Glutamatergic neuron (in vitro differentiated cells): ENCODE measurements at regions not wholly inside any gene's neighbourhood (a gene's known extent, or its start where the extent isn't known, plus 50 kb on each side); places are given as distances from the start of the nearest gene placed in this dataset.

Experiments
- DNase-seq: peaks from one replicate; pipeline ENCODE4 v3.0.0; 2022
- H3K27ac Mint-ChIP-seq: one replicate; pipeline ENCODE4 v1.8.0; 2020; ENCODE audit warnings: mild to moderate bottlenecking, mixed read lengths, inconsistent platforms; ENCODE audit not compliant: unreplicated experiment
- H3K27me3 Mint-ChIP-seq: one replicate; pipeline ENCODE4 v1.8.0; 2020; ENCODE audit warnings: mild to moderate bottlenecking, moderate library complexity, mixed read lengths, inconsistent platforms; ENCODE audit not compliant: unreplicated experiment
- H3K36me3 Mint-ChIP-seq: one replicate; pipeline ENCODE4 v1.8.0; 2020; ENCODE audit warnings: mild to moderate bottlenecking, mixed read lengths, inconsistent platforms; ENCODE audit not compliant: unreplicated experiment
- H3K4me1 Mint-ChIP-seq: one replicate; pipeline ENCODE4 v1.8.0; 2020; ENCODE audit warnings: mild to moderate bottlenecking, low read depth, mixed read lengths, inconsistent platforms; ENCODE audit not compliant: unreplicated experiment
- H3K4me3 Mint-ChIP-seq: one replicate; pipeline ENCODE4 v1.8.0; 2020; ENCODE audit warnings: mild to moderate bottlenecking, mixed read lengths, inconsistent platforms; ENCODE audit not compliant: unreplicated experiment
- H3K9me3 Mint-ChIP-seq: one replicate; pipeline ENCODE4 v1.8.0; 2020; ENCODE audit warnings: mild to moderate bottlenecking, moderate library complexity, mixed read lengths, inconsistent platforms; ENCODE audit not compliant: unreplicated experiment
- TF ChIP-seq, protein P1 (sequence below): fragments of 200-600 bp; sonication (generic); IDR thresholded peaks from one replicate; pipeline ENCODE4 v1.5.0; 2021; ENCODE audit not compliant: partially characterized antibody, unreplicated experiment

DNA sequence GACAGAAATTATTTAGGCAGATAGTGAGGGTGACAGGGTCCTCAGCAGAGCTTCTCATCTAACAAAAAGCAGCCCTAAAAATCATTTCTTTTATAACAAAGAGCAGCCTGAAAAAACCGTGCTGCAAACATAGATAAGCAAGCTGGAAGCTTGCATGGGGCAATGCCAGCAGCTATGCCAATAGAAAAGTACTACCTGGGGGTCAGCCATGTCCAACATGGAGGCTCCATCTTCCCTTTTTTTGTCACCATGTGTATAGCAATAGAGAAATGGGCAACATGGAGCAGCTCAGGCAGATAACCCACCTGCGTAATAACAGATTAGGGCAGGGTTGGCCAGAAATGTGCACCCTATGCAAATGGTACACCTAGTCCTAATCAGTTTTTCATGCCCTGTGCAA is 57.4 kb upstream of the IGLL5 start:
- Mint-ChIP-seq H3K4me3 (no peak overlapping the region), H3K36me3 (no peaks in the 10 kb centered on the region), H3K27ac (no peak overlapping the region), H3K9me3 (no peaks in the 10 kb centered on the region), H3K4me1 (no peaks in the 10 kb centered on the region), H3K27me3 (peaks cover 1% of the 10 kb centered on the region)
- TF ChIP-seq, protein P1, sequence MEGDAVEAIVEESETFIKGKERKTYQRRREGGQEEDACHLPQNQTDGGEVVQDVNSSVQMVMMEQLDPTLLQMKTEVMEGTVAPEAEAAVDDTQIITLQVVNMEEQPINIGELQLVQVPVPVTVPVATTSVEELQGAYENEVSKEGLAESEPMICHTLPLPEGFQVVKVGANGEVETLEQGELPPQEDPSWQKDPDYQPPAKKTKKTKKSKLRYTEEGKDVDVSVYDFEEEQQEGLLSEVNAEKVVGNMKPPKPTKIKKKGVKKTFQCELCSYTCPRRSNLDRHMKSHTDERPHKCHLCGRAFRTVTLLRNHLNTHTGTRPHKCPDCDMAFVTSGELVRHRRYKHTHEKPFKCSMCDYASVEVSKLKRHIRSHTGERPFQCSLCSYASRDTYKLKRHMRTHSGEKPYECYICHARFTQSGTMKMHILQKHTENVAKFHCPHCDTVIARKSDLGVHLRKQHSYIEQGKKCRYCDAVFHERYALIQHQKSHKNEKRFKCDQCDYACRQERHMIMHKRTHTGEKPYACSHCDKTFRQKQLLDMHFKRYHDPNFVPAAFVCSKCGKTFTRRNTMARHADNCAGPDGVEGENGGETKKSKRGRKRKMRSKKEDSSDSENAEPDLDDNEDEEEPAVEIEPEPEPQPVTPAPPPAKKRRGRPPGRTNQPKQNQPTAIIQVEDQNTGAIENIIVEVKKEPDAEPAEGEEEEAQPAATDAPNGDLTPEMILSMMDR = no peak
- no peak for DNase-seq

DNA sequence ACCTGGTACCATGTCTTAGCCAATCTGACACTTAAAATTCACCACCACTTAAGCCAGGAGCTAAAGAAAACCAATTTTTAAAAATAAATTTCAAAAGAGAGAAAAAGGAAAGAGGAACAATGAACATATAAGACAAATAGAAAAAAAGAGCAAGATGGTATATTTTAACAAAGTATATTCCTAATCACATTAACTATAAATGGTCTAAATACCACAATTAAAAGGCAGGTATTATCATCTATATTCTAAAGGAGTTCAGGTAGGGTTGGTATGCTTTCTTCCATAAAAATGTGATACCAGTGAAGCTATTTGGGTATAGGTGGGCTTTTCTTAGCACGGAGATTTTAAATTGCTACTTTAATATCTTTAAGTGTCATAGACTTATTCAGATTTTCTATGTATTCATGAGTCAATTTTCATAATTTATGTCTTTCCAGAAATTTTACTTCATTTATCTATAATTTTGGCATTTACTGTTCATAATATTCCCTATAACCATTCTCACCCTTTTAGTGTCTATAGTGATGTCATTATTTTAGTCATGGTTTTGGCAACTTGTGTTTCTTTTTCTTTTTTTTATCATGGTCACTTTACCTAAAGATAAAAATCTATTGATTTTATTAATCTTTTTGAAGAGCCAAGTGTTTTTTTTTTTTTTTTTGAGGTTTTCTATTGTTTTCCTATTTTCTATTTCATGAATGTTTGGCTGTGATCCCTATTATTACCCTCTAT is 56.5 kb upstream of the IGLL5 start:
- no peak overlapping the region for H3K4me3 Mint-ChIP-seq
- H3K27me3 Mint-ChIP-seq = peaks cover 1% of the 10 kb centered on the region
- no peaks in the 10 kb centered on the region for H3K4me1 Mint-ChIP-seq
- DNase-seq = no peak
- TF ChIP-seq, protein P1 = no peak
- no peak overlapping the region for H3K27ac Mint-ChIP-seq
- no peaks in the 10 kb centered on the region for H3K36me3 Mint-ChIP-seq
- H3K9me3 Mint-ChIP-seq = no peaks in the 10 kb centered on the region

DNA sequence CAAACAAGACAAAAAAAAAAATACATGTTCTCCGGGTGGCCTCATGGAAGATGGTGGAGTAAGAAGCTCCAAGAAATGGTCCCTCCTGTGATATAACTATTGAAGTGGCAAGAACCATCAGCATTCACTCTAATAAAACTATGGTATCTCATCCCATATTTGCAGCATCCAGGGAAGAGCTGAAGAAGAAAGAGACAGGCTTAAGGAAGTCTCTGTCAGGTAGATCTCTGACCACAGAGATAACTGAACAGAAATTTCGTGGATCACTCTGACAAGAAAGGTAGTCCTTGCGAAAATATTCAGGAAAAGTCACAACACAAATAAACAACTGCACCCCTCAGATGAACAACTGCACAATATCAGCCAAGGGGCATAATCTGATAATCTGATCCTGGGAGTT is 54.6 kb upstream of the IGLL5 start:
- Mint-ChIP-seq H3K27me3 (peaks cover 1% of the 10 kb centered on the region), H3K36me3 (no peaks in the 10 kb centered on the region), H3K4me3 (no peak overlapping the region), H3K27ac (no peak overlapping the region), H3K9me3 (no peaks in the 10 kb centered on the region), H3K4me1 (no peaks in the 10 kb centered on the region)
- TF ChIP-seq, protein P1 = no peak
- DNase-seq = no peak

DNA sequence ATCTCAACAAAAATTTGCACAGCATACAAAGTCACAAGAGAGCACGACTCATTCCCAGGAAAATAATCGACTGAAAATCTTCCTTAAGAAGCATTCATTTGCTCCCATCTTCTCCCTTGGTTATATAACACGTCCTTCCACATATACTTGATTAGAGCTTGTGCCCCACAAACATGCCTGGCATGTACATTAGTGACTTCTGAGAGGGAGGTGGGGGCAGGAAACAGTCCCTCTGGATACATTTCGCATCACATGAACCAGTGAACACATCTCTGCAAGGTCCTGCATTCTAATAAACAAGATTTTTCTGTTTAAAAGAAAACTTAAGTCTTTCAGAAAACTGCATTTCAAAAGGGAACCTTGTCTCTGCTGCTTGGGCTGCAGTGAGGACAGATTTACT is 54.1 kb upstream of the IGLL5 start:
- DNase-seq = no peak
- H3K9me3 Mint-ChIP-seq = no peaks in the 10 kb centered on the region
- H3K27ac Mint-ChIP-seq = no peak overlapping the region
- H3K4me3 Mint-ChIP-seq = no peak overlapping the region
- H3K4me1 Mint-ChIP-seq = no peaks in the 10 kb centered on the region
- H3K27me3 Mint-ChIP-seq = peaks cover 1% of the 10 kb centered on the region
- H3K36me3 Mint-ChIP-seq = no peaks in the 10 kb centered on the region
- TF ChIP-seq, protein P1 = no peak

DNA sequence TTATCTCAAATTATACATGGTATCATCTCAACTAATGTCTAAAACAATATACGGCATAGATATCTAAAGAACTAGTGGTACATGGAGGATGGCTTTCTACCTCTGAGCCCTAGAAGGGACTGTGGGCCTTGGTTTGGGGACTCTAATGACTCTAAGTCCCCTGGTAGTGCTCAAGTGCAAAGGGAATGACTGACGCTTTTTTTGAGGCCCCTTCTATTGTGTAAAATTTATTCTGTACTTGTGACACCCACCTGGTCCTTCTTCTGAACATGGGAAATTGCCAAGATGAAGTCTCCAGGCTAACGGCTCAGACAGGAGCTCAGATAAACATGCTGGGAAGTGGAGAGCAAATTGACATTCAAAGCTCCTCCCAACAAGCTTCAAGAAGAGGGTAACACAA is 53.4 kb upstream of the IGLL5 start:
- H3K36me3 Mint-ChIP-seq = no peaks in the 10 kb centered on the region
- H3K27me3 Mint-ChIP-seq = peaks cover 1% of the 10 kb centered on the region
- no peak overlapping the region for H3K27ac Mint-ChIP-seq
- no peak for DNase-seq
- H3K9me3 Mint-ChIP-seq = no peaks in the 10 kb centered on the region
- TF ChIP-seq, protein P1 = no peak
- H3K4me1 Mint-ChIP-seq = no peaks in the 10 kb centered on the region
- no peak overlapping the region for H3K4me3 Mint-ChIP-seq
